ENCODE measurements at regions not wholly inside any gene's neighbourhood (a gene's known extent, or its start where the extent isn't known, plus 50 kb on each side); places are given as distances from the start of the nearest gene placed in this dataset.
"Not testable (repeated sequence)": the region's sequence is repeated elsewhere in the genome, so short reads cannot be mapped to it uniquely, and the experiment has no call there.

DNA sequence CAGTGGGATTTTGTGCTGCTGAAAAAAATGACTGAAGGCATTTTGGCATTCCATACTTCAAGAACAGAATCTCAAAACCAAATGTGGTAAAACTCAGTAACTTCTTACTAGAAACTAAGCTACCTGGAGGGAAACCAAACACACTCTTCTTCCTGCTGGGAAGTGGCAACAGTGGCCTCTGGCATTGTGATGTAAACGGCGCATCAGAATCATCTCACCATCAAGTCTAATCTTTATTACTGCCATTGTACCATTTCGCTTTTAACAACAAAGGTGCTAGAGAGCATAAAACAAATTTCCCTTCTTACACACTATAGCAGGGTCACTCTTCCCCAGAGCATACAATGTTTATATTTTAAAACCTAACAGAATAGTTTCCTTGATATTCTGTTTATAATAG, 101.6 kb upstream of the CEP162 start:
- Histone ChIP-seq H3K9me3 (ENCODE audit: control insufficient read depth in 2 of 2, insufficient read depth in 1 of 2, low read depth in 1 of 2, low read length in 1 of 2) (no peaks in the 10 kb centered on the region), H3K27me3 (ENCODE audit: control insufficient read depth in 3 of 3, insufficient read depth in 3 of 3, low read length in 3 of 3) (no peaks in the 10 kb centered on the region), H3K4me3 (ENCODE audit: low read depth in 1 of 3, low read length in 3 of 3) (no peak overlapping the region), H3K4me1 (ENCODE audit: control insufficient read depth in 3 of 3, insufficient read depth in 2 of 3, low read depth in 1 of 3, low read length in 2 of 3) (no peaks in the 10 kb centered on the region), H3K36me3 (ENCODE audit: control insufficient read depth in 3 of 3, insufficient read depth in 2 of 3, low read depth in 1 of 3, low read length in 3 of 3) (no peaks in the 10 kb centered on the region), H3K27ac (ENCODE audit: low read depth in 1 of 3, low read length in 2 of 3) (no peak overlapping the region)
- WGBS, 3 donors = 30 to 44% (median 30%) methylated on average over 3 of the region's 3 CpGs
- DNase-seq (no peak), FAIRE-seq (no peak)

GRCh38 chr6:84317463-84317862, 90.0 kb upstream of the CEP162 start:
- DNase-seq (no peak), FAIRE-seq (no peak)
- H3K27me3 ChIP-seq (ENCODE audit: control insufficient read depth in 3 of 3, insufficient read depth in 3 of 3, low read length in 3 of 3) = no peaks in the 10 kb centered on the region
- no peaks in the 10 kb centered on the region for H3K36me3 ChIP-seq (ENCODE audit: control insufficient read depth in 3 of 3, insufficient read depth in 2 of 3, low read depth in 1 of 3, low read length in 3 of 3)
- H3K4me3 ChIP-seq (ENCODE audit: low read depth in 1 of 3, low read length in 3 of 3) = no peak overlapping the region
- 65 to 71% (median 66%) methylated on average over 2 of the region's 2 CpGs for WGBS, 3 donors
- no peak overlapping the region for H3K27ac ChIP-seq (ENCODE audit: low read depth in 1 of 3, low read length in 2 of 3)
- no peaks in the 10 kb centered on the region for H3K4me1 ChIP-seq (ENCODE audit: control insufficient read depth in 3 of 3, insufficient read depth in 2 of 3, low read depth in 1 of 3, low read length in 2 of 3)
- H3K9me3 ChIP-seq (ENCODE audit: control insufficient read depth in 2 of 2, insufficient read depth in 1 of 2, low read depth in 1 of 2, low read length in 1 of 2) = no peaks in the 10 kb centered on the region

DNA sequence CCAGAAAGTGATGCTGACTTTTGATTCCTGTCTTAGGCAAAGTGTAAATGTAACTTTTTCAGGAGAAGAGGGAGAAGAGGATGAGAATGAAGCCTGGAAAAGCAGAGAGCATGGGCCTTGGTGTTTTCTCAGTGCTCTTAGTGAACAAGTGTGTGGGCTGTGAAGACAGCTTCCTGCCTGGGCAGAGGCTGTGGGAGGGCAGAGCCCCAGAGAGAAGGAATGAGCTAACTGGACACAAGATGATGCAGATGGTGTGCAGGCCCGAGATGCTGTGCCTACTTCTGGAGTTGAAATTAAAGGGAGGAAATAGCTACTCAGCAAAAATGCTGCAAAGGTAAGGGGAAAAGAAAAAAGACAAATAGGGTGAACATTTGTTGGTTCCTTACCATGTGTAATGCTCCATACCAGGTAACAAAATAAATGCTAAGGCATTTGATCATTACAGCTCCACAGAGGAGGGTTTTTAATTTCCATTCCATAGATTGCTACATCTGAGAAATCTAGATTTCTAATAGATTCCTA, 87.0 kb upstream of the CEP162 start:
- DNase-seq (no peak), FAIRE-seq (no peak)
- H3K27me3 ChIP-seq (ENCODE audit: control insufficient read depth in 3 of 3, insufficient read depth in 3 of 3, low read length in 3 of 3) = no peaks in the 10 kb centered on the region
- H3K9me3 ChIP-seq (ENCODE audit: control insufficient read depth in 2 of 2, insufficient read depth in 1 of 2, low read depth in 1 of 2, low read length in 1 of 2) = no peaks in the 10 kb centered on the region
- H3K36me3 ChIP-seq (ENCODE audit: control insufficient read depth in 3 of 3, insufficient read depth in 2 of 3, low read depth in 1 of 3, low read length in 3 of 3) = no peaks in the 10 kb centered on the region
- 59 to 71% (median 70%) methylated on average over 1 of the region's 1 CpG for WGBS, 3 donors
- no peak overlapping the region for H3K27ac ChIP-seq (ENCODE audit: low read depth in 1 of 3, low read length in 2 of 3)
- no peak overlapping the region for H3K4me3 ChIP-seq (ENCODE audit: low read depth in 1 of 3, low read length in 3 of 3)
- no peaks in the 10 kb centered on the region for H3K4me1 ChIP-seq (ENCODE audit: control insufficient read depth in 3 of 3, insufficient read depth in 2 of 3, low read depth in 1 of 3, low read length in 2 of 3)

DNA sequence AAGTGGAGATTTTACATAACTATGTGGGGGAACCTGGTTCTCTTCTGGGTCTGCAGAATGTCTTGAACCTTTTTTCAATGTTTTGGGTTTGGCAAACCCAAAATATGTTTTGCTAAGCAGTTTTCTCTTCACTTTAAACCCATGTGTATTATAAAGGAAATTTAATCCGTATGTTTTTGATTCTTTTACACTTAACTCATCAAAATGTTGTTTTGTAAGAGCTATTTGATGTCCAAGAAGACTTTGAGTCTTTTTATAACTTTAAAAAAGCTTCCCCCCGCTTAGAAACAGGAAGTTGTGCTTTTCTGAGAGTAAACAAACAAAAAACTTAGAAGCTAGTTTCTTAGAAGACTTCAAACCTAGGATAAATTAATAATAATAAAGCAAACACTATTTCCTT, 81.9 kb upstream of the CEP162 start:
- H3K9me3 ChIP-seq (ENCODE audit: control insufficient read depth in 2 of 2, insufficient read depth in 1 of 2, low read depth in 1 of 2, low read length in 1 of 2) = no peaks in the 10 kb centered on the region
- no peaks in the 10 kb centered on the region for H3K4me1 ChIP-seq (ENCODE audit: control insufficient read depth in 3 of 3, insufficient read depth in 2 of 3, low read depth in 1 of 3, low read length in 2 of 3)
- H3K27me3 ChIP-seq (ENCODE audit: control insufficient read depth in 3 of 3, insufficient read depth in 3 of 3, low read length in 3 of 3) = no peaks in the 10 kb centered on the region
- 41 to 44% (median 43%) methylated on average over 2 of the region's 2 CpGs for WGBS, 3 donors
- DNase-seq (no peak), FAIRE-seq (no peak)
- H3K27ac ChIP-seq (ENCODE audit: low read depth in 1 of 3, low read length in 2 of 3) = no peak overlapping the region
- no peaks in the 10 kb centered on the region for H3K36me3 ChIP-seq (ENCODE audit: control insufficient read depth in 3 of 3, insufficient read depth in 2 of 3, low read depth in 1 of 3, low read length in 3 of 3)
- H3K4me3 ChIP-seq (ENCODE audit: low read depth in 1 of 3, low read length in 3 of 3) = no peak overlapping the region

DNA sequence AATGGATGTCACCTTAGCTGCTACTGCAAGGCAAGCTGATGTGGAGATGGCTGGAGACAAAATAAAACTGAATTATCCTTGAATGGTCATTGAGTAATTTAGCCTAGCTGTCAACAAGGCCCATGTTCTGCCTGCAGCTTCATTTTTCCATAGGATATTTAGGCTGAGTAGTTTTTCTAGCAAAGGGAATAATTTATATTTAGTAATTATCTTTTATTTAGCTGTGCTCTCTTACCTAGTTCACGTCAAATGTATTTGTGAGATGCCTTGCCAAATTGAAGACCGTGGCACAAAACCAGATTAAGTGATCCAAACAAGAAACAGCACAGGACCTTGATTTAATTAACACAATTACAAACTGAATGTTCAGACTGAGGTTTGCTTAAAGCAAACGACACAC, 77.4 kb upstream of the CEP162 start:
- Histone ChIP-seq H3K27me3 (ENCODE audit: control insufficient read depth in 3 of 3, insufficient read depth in 3 of 3, low read length in 3 of 3) (no peaks in the 10 kb centered on the region), H3K9me3 (ENCODE audit: control insufficient read depth in 2 of 2, insufficient read depth in 1 of 2, low read depth in 1 of 2, low read length in 1 of 2) (no peaks in the 10 kb centered on the region), H3K4me1 (ENCODE audit: control insufficient read depth in 3 of 3, insufficient read depth in 2 of 3, low read depth in 1 of 3, low read length in 2 of 3) (no peaks in the 10 kb centered on the region), H3K4me3 (ENCODE audit: low read depth in 1 of 3, low read length in 3 of 3) (no peak overlapping the region), H3K27ac (ENCODE audit: low read depth in 1 of 3, low read length in 2 of 3) (no peak overlapping the region), H3K36me3 (ENCODE audit: control insufficient read depth in 3 of 3, insufficient read depth in 2 of 3, low read depth in 1 of 3, low read length in 3 of 3) (no peaks in the 10 kb centered on the region)
- WGBS, 3 donors = 70 to 72% (median 71%) methylated on average over 3 of the region's 3 CpGs
- DNase-seq (no peak), FAIRE-seq (no peak)

GRCh38 chr6:84291033-84291432, 63.6 kb upstream of the CEP162 start:
- peaks cover 0 to 16% of the 10 kb centered on the region in 2 donors for H3K9me3 ChIP-seq (ENCODE audit: control insufficient read depth in 2 of 2, insufficient read depth in 1 of 2, low read depth in 1 of 2, low read length in 1 of 2)
- not testable (repeated sequence) for H3K4me3 ChIP-seq (ENCODE audit: low read depth in 1 of 3, low read length in 3 of 3); H3K4me1 ChIP-seq (ENCODE audit: control insufficient read depth in 3 of 3, insufficient read depth in 2 of 3, low read depth in 1 of 3, low read length in 2 of 3); H3K27me3 ChIP-seq (ENCODE audit: control insufficient read depth in 3 of 3, insufficient read depth in 3 of 3, low read length in 3 of 3); H3K27ac ChIP-seq (ENCODE audit: low read depth in 1 of 3, low read length in 2 of 3); H3K36me3 ChIP-seq (ENCODE audit: control insufficient read depth in 3 of 3, insufficient read depth in 2 of 3, low read depth in 1 of 3, low read length in 3 of 3); FAIRE-seq; DNase-seq
- 91 to 97% (median 92%) methylated on average over 1 of the region's 1 CpG for WGBS, 3 donors

- H3K36me3 ChIP-seq (ENCODE audit: control insufficient read depth in 3 of 3, insufficient read depth in 2 of 3, low read depth in 1 of 3, low read length in 3 of 3) = no peaks in the 10 kb centered on the region
- H3K4me3 ChIP-seq (ENCODE audit: low read depth in 1 of 3, low read length in 3 of 3) = no peak overlapping the region
- FAIRE-seq (no peak), DNase-seq (peak in 1 of 2 donors; percentile 17)
- H3K9me3 ChIP-seq (ENCODE audit: control insufficient read depth in 2 of 2, insufficient read depth in 1 of 2, low read depth in 1 of 2, low read length in 1 of 2) = peaks cover 0 to 2% of the 10 kb centered on the region in 2 donors
- no peaks in the 10 kb centered on the region for H3K27me3 ChIP-seq (ENCODE audit: control insufficient read depth in 3 of 3, insufficient read depth in 3 of 3, low read length in 3 of 3)
- no peak overlapping the region for H3K27ac ChIP-seq (ENCODE audit: low read depth in 1 of 3, low read length in 2 of 3)
- no peaks in the 10 kb centered on the region for H3K4me1 ChIP-seq (ENCODE audit: control insufficient read depth in 3 of 3, insufficient read depth in 2 of 3, low read depth in 1 of 3, low read length in 2 of 3)
- 33 to 49% (median 37%) methylated on average over 6 of the region's 6 CpGs for WGBS, 3 donors
Observed at GRCh38 chr6:84284428-84285049, 57.1 kb upstream of the CEP162 start.

- Histone ChIP-seq H3K27ac (ENCODE audit: low read depth in 1 of 3, low read length in 2 of 3) (no peak overlapping the region), H3K36me3 (ENCODE audit: control insufficient read depth in 3 of 3, insufficient read depth in 2 of 3, low read depth in 1 of 3, low read length in 3 of 3) (no peaks in the 10 kb centered on the region), H3K27me3 (ENCODE audit: control insufficient read depth in 3 of 3, insufficient read depth in 3 of 3, low read length in 3 of 3) (no peaks in the 10 kb centered on the region), H3K4me1 (ENCODE audit: control insufficient read depth in 3 of 3, insufficient read depth in 2 of 3, low read depth in 1 of 3, low read length in 2 of 3) (no peaks in the 10 kb centered on the region), H3K4me3 (ENCODE audit: low read depth in 1 of 3, low read length in 3 of 3) (no peak overlapping the region), H3K9me3 (ENCODE audit: control insufficient read depth in 2 of 2, insufficient read depth in 1 of 2, low read depth in 1 of 2, low read length in 1 of 2) (no peaks in the 10 kb centered on the region)
- no peak for FAIRE-seq
- 76 to 80% (median 76%) methylated on average over 10 of the region's 10 CpGs for WGBS, 3 donors
- no peak for DNase-seq
Observed at GRCh38 chr6:84282550-84282949, 55.1 kb upstream of the CEP162 start.

- H3K36me3 ChIP-seq (ENCODE audit: control insufficient read depth in 3 of 3, insufficient read depth in 2 of 3, low read depth in 1 of 3, low read length in 3 of 3) = no peaks in the 10 kb centered on the region
- FAIRE-seq (no peak), DNase-seq (no peak)
- H3K27me3 ChIP-seq (ENCODE audit: control insufficient read depth in 3 of 3, insufficient read depth in 3 of 3, low read length in 3 of 3) = no peaks in the 10 kb centered on the region
- 65 to 82% (median 72%) methylated on average over 1 of the region's 1 CpG for WGBS, 3 donors
- no peak overlapping the region for H3K4me3 ChIP-seq (ENCODE audit: low read depth in 1 of 3, low read length in 3 of 3)
- no peaks in the 10 kb centered on the region for H3K9me3 ChIP-seq (ENCODE audit: control insufficient read depth in 2 of 2, insufficient read depth in 1 of 2, low read depth in 1 of 2, low read length in 1 of 2)
- no peaks in the 10 kb centered on the region for H3K4me1 ChIP-seq (ENCODE audit: control insufficient read depth in 3 of 3, insufficient read depth in 2 of 3, low read depth in 1 of 3, low read length in 2 of 3)
- no peak overlapping the region for H3K27ac ChIP-seq (ENCODE audit: low read depth in 1 of 3, low read length in 2 of 3)
Observed at GRCh38 chr6:84280639-84281038, 53.2 kb upstream of the CEP162 start.
